GM21717 (cell line): ENCODE measurements at regions not wholly inside any gene's neighbourhood (a gene's known extent, or its start where the extent isn't known, plus 50 kb on each side); places are given as distances from the start of the nearest gene placed in this dataset.
"Not testable (repeated sequence)": the region's sequence is repeated elsewhere in the genome, so short reads cannot be mapped to it uniquely, and the experiment has no call there.

Source experiments
- ATAC-seq: cut with Tn5 transposase; IDR thresholded peaks from one replicate; pipeline ENCODE4 v1.9.1; 2021; ENCODE audit warnings: mild to moderate bottlenecking, moderate library complexity; ENCODE audit not compliant: unreplicated experiment

GRCh38 chr3:177610686-177611633, 413.7 kb upstream of the TBL1XR1 start:
- no peak for ATAC-seq

DNA sequence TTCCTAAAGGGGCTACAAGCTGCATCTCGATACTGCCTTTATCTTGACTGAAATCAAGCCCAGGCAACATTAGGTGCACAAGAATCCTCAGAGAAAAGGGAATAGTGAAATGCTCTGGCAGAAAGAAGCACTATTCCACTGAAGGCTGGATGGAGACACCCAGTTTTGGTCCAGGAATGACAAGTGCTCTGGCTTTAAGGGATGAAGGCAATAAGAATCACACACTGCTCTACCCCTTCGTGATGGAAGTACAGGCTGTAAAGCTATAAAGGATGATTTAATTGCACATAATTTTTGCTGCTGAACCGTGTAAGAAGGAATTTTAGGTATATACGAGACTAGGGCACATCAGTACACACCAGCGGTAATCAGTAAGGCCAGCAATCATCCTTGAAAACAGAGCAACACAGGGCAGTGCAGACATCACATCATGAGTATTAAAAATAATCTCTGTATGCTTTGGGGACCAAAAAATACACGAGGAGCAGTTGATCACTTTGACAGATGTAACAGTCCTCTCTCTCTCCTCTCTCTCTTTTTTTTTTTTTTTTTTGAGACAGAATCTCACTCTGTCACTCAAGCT, 414.6 kb upstream of the TBL1XR1 start:
- no peak for ATAC-seq

DNA sequence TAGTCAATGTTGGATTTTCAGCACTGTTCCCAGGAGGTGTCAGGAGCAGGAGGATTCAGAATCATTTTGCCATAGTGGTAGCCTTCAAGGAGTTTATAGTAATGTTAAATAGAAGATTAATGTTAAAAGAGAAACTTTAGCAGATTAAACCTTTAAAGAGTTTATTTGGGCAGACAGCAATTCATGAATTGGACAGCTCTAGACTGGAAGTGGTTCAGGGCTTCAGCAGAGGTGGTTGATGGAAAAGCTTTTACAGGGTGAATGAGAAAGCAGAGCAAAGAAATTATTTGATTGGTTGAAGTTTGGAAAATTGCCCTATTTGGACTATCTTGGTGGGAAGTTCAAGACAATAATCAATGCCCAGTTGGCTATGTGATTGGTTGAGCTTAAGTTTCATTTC, 416.6 kb upstream of the TBL1XR1 start:
- no peak for ATAC-seq

GRCh38 chr3:177615015-177615414, 417.7 kb upstream of the TBL1XR1 start:
- no peak for ATAC-seq

DNA sequence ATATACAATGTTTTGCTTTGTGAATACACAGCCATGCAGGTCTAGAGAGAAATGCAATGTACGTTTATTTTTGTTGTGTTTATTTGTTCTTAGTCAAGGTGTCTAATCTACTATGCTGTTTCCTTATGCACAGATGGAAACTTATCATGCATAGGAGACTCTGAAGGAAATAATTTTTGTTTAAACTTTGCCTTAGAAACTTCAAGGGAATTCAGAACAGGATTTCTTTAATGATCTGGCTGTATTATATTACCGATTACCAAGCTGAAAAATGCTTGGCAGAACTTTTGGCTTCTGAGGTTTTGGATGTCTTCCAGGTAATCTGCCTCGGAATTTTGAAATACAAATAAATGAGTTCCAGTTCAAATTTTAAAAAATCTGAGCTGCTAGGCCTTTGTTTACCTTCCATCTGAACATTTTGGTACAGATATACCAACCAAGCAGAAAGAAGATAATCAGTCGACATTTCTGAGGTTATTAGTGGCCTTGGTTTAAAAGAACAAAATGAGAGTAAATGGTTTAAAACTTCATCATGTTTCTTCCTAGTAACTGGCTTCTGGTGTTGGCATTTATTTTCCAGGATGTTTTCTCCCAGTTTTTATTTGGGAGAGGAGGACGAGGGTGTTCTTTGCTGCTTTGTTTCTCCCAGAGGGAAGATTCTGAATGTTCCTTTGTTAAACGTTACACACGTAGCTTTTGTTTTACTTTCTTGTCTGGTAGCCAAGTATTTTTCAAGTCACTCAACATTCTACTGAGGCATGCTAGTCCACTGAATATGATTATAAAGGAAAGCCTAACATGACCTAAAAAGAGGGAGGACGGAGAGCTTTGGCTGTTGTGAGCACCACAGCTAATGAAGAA, 421.8 kb upstream of the TBL1XR1 start:
- no peak for ATAC-seq

DNA sequence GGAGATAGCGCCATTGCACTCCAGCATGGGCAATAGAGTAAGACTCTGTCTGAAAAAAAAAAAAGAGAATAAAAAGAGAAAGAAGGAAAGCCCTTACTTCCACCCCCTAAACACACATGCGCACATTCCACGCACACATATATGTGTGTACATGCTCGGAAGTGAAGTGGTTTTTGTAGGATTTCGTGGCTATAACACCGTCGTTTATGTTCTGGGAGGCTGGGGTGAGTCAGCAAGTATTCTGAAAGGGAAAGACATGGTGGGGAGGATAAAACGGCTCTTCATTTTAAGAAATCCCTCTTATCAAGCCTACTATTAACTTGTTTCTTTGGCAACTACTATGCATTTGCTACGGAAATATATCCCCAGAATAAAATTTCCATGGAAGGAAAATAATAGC, 422.8 kb upstream of the TBL1XR1 start:
- ATAC-seq: no peak

DNA sequence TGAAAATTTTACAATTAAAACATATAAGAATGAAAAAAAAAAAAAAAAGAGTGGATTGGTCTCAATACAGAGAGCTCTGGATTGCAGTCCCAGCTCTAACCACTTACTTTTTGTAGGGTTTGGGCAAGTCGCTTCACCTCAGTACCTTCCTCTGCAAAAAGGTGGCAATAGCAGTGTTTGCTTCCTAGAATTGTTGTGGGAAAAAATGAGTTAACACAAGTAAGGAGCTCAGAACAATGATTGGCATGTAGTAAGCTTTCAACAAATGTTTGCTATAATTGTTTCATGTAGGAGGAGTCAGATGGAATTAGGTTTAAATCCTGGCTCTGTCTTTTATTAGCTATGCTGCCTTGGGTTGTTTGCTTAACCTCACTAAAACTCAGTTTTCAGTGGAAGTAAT, 425.2 kb upstream of the TBL1XR1 start:
- no peak for ATAC-seq

DNA sequence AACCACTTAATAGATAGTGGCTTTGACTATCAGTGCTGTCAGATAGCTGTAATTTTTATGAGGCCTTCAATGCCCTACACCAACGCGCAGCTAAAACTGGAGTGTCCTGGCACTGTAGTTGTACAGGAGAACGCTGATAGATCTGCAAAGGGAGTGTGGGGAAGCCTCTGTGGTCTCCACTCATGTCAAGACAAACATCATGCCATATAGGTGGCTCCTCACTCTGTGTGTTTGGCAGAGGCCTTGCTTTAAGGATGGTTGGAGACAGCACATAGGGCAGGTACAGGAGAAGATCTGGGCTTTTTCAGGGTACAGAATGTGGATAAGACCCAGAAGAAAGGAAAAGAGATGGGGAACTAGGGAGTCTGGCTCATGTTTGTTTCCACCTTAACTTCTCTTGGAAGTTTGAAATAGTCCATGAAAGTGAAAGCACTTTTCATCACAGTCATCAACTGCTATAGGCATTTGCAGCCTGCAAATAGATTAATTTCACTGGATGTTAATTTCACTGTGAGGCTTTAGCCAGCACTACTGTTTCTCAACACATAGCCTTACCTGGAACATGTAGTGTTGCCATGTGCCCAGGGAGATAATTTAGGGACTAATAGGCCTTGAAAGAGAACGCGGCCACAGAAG, 425.8 kb upstream of the TBL1XR1 start:
- ATAC-seq: no peak

GRCh38 chr3:177624528-177625495, 427.5 kb upstream of the TBL1XR1 start:
- no peak for ATAC-seq

- ATAC-seq: no peak
Measured at GRCh38 chr3:177626045-177626444, 428.8 kb upstream of the TBL1XR1 start.

DNA sequence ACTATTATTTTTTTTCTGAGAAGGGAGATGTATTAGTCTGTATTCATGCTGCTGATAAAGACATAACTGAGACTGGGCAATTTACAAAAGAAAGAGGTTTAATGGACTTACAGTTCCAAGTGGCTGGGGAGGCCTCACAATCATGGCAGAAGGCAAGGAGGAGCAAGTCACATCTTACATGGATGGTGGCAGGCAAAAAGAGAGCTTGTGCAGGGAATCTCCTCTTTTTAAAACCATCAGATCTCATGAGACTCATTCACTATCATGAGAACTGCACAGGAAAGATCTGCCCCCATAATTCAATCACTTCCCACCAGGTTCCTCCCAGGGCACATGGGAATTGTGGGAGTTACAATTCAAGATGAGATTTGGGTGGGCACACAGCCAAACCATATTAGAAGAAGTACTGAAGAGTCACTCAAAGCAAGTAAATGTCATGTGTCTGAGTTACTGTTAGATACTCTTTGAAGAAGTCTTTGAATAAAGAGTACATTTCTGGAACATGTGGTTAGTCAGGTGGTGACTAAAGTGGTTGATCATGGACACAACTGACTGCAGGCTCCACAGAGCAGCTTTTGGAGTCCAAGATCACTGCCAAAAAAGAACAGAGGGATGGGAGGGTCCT, 430.9 kb upstream of the TBL1XR1 start:
- not testable (repeated sequence) for ATAC-seq

GRCh38 chr3:177629276-177629675, 432.0 kb upstream of the TBL1XR1 start:
- ATAC-seq: no peak

GRCh38 chr3:177633671-177634207, 436.5 kb upstream of the TBL1XR1 start:
- no peak for ATAC-seq

GRCh38 chr3:177635601-177636106, 438.4 kb upstream of the TBL1XR1 start:
- not testable (repeated sequence) for ATAC-seq

DNA sequence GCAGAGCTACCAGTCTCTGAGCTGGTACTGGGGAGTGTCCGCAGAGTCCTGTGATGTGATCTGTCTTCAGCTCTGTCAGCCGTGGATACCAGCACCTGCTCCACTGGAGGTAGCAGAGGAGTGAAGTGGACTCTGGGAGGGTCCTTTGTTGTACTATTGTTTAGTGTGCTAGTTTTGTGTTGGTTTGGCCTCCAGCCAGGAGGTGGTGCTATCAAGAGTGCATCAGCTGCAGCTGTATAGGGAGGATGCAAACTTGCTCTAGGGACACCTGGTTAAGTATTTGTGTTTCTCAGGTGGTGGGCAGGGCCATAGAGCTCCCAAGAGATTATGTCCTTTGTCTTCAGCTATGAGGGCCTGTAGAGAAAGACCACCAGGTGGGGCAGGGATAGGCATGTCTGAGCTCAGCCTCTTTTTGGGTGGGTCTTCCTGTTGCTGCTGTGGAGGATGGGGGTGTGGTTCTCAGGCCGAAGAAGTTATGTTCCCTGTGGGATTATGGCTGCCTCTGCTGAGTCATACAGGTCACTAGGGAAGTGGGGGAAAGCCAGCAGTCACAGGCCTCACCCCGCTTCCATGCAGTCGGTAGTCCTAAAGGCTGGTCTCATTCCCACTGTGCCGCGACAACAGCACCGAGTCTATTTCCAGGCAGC, 443.2 kb upstream of the TBL1XR1 start:
- no peak for ATAC-seq

GRCh38 chr3:177641206-177641605, 443.9 kb upstream of the TBL1XR1 start:
- no peak for ATAC-seq

GRCh38 chr3:177642042-177642803, 444.9 kb upstream of the TBL1XR1 start:
- no peak for ATAC-seq

DNA sequence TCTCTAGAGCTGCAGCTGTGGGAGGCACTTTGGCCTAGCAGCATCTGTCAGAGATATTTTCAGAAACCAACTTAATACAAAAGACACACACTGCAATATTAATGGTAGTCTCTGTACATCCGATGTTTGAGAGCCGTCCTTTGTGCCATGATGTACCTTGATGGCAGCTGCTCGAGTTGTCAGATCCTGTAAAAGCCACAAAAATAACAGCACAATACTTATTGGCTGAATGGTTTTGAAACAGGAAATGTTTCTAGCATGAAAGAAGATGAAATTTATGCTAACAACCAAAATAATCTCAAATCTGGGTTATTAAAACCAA, 445.5 kb upstream of the TBL1XR1 start:
- ATAC-seq: no peak
